HG02610 (cell line): ENCODE measurements at regions not wholly inside any gene's neighbourhood (a gene's known extent, or its start where the extent isn't known, plus 50 kb on each side); places are given as distances from the start of the nearest gene placed in this dataset.

Source experiments
- ATAC-seq: cut with Tn5 transposase; IDR thresholded peaks from one replicate; pipeline ENCODE4 v1.9.1; 2021; ENCODE audit warnings: mild to moderate bottlenecking, moderate library complexity; ENCODE audit not compliant: unreplicated experiment

DNA sequence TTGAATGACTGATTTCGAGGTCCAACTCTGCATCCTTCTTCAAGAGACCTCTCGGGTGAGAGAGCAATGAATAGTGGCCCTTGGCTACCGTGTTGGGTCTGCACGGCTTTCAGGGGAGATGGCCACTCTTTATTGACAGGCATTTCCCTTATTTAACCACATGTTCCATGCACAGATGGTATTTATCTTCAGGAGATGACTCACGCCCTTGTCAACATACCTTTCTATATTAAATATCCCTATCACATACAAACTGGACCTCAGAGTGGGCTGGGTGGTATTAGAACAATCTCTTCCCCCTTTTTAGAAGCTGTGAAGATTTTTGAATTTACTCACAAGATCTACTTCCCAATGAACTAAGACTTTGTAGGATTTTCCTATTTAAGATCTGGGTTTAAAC, 109.6 kb upstream of the CDC42EP3 start:
- ATAC-seq, result no peak

DNA sequence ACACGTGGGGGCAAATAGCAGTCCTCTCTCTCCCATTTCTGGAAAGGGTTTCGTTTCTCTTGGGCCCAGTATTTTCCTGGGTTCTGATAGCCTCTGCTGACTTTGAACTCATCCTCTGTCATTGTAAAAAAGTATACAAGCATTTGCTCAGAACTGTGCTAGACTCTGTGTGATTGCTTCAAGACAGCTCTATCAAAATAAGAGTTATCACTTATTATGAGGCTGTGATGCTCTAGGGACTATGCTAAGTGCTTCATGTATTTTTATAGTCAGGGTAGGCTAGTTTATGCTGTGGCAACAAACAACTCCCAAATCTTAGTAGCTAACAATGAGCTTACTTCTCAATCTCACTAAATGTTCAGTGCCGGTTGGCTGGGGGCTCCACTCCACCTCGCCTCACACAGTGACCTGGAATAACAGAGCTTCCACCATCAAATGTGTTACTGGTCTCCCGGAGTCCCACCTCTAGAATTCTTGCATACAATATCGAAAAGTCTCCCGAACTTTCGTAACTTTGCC, 110.8 kb upstream of the CDC42EP3 start:
- no peak for ATAC-seq

DNA sequence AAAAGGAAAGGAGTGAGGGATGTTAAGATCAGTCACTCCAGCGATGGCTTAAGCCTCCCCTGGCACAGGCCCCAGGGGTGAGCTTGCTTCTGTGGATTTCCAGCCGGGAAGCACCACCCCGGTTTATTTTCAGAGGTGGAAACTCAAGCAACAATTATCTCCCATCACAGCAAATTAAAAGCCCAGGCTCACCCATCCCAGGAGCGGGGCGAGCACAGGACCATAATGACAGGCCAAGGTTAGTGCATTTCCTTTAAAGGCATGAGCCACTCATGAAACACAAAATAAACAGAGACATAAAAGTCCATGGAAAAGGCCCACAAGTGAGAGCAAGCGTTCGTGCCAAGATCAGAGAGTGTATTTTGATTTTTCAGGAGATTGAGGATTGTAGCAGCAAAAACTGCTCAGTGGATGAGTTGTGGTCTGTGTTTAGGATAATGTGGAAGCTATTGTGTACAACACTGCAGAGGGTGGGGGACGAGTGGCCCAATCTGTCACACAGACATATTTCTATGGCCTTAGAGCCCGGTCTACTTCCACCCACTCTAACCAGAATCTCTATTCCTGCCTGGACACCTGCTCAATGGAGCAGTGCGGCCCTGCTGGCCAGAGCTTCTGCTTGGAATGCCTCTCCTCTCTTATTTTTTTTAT, 111.4 kb upstream of the CDC42EP3 start:
- no peak for ATAC-seq

DNA sequence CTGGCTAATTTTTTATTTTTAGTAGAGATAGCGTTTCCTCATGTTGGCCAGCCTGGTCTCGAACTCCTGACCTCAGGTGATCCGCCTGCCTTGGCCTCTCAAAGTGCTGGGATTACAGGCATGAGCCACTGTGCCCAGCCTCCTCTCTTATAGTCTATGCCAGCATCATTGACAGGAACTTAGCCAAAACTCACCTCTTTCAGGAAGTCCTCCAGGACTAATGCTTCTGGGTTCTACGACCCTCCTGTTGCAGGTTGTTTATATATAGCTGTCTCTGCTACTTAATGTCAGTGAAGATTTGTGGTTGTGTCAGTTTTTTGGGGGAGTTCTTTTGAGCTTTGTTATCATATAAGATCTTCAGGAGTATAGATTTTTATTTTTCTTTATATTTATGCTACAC, 112.1 kb upstream of the CDC42EP3 start:
- ATAC-seq, result no peak

DNA sequence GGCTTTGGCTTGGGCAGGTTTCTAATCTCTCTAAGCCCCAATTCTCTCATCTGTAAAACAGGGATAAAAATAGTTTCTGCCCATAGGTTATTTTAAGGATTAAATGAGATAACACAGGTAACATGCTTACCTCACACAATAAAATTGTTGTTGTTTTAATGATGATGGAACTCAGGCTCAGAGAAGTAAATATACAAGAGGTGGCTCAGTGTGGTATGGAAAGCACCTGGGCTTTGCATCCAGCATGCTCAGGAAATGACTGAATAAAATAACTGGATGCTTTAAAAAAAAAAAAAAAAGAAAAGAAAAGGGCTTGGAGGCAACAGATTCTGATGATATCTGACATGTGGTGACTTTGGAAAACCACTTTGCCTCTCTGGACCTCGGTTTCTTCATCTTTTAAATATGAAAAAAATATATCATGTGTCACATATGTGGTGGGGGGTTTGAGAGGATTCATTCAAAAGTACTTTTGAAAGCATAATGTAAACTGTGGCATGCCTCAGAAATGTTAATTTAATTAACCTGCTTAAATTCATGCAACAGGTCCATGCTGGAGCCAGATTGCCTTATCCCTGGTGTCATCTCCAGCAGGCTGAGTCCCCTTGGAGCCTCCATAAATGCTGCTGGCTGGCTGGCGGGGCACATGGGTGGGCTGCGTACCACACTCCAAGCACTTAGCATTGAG, 112.8 kb upstream of the CDC42EP3 start:
- no peak for ATAC-seq

DNA sequence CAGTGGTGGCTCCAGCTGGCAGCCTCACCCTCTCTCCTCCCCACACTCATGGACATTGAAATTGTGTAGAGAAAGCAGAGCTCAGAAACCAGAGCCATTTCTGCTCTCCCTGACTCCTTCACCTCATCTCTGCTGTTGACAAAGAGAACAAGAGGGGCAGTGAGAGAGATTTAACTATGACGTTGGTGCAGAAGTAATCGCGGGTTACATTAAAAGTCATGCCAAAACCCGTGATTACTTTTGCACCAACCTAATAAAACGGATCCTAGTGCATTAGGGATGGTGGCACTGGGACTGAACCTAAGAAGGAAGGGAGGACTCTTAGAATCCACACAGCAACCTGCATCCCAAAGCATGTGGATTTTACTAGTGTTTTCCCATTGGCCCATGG, 113.3 kb upstream of the CDC42EP3 start:
- no peak for ATAC-seq

DNA sequence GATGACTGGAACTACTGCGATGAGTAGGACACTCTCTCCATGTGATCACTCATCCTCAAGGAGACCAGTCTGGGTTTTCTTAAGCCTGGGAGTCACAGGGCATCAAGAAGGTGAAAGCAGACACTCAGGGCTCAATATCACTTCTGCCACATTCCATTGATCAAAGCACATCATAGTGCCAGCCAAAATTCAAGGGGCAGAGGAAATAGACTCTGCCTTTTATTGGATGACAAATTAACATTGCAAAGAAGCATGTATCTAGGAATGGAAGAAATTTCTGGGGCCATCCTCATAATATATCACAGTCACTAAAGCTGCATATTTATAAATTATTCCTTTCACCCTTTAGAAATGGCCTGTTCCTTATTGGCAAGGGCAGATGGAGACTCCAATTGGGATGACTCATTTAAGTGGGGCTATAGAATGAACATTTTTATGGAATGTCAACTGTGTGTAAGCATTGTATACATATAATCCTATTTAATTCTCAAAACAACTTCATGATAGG, 114.8 kb upstream of the CDC42EP3 start:
- ATAC-seq, result no peak

DNA sequence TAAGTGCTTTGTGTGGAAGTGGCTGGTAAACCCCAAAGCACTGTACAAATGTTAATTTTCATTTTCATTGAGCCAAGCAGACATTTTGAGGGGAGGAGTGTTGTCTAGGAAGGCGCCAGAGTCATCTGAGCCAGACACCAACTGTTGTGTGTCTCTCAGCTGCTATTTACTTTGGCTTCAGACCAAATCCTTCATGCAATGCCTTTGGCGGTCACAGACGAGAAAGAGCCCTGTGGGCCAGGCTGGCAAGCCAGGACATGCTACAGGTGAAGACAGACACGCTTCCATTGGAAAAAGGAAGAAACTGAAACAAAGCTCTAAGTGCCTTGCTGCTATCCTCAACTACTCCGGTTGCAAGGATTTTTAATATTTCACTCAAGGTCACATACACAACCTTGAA, 115.4 kb upstream of the CDC42EP3 start:
- ATAC-seq, result no peak

DNA sequence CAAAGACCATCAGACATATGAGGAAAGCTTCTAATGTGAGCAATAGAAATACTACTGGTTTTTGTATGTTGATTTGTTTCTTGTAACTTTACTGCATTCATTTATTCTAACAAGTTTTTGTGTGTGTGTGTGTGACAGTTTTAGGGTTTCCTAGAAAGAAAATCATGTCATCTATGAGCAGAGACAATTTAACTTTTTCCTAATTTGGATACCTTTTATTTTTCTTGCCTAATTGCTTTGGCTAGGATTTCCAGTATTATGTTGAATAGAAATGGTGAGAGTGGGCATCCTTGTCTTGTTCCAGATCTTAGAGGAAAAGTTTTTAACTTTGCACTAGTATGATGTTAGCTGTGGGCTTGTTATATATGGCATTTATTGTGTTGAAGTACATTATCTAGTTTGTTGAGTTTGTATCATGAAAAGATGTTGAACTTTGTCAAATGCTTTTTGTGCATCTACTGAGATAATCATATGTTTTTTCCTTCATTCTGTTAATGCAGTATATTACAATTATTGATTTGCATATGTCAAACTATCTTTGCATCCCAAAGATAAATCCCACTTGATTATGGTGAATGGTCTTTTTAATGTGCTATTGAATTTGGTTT, 117.3 kb upstream of the CDC42EP3 start:
- ATAC-seq, result no peak

DNA sequence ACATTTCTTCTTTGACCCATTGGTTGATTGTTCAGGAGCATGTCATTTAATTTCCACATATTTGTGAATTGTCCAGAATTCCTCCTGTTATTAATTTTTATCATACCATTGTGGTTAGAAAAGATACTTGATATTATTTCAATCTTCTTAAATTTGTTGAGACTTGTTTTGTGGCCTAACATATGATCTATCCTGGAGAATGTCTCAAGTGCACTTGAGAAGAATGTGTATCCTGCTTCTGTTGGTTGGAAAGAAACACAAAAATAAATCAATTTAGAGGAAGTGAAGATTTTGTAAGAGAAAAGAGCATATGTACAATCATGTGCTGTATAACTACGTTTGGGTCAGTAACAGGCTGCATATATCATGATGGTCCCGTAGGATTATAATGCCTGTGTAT, 118.6 kb upstream of the CDC42EP3 start:
- ATAC-seq, result no peak

DNA sequence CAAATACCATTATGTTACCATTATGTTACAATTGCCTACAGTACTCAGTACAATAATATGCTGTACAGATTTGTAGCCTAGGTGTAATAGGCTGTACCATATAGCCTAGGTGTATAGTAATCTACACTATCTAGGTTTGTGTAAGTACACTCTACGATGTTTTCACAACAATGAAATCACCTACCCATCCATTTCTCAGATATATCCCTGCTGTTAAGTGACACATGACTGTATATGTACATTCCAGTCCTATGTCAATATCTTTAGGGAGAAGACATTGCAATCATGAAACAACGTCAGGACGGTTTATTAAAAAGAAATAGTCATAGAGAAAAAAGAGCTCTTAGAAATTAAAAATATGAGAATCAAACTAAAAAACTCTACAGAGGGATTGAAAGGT, 119.0 kb upstream of the CDC42EP3 start:
- no peak for ATAC-seq

DNA sequence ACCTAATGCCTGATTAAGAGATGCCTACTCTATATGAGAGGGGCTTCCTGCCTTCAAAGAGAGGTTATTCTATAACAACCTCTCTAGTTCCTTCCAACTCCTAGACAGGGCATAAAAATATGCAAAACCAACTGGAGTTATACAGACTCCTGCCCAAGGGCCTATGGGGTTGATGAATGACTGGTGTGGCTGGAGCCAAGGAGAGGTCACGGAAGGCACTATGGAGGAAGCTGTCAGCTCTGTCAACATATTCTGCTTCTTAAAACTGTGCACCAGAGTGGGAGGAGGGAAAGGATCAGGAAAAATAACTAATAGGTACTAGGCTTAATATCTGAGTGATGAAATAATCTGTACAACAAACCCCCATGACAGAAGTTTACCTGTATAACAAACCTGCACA, 120.9 kb upstream of the CDC42EP3 start:
- no peak for ATAC-seq

DNA sequence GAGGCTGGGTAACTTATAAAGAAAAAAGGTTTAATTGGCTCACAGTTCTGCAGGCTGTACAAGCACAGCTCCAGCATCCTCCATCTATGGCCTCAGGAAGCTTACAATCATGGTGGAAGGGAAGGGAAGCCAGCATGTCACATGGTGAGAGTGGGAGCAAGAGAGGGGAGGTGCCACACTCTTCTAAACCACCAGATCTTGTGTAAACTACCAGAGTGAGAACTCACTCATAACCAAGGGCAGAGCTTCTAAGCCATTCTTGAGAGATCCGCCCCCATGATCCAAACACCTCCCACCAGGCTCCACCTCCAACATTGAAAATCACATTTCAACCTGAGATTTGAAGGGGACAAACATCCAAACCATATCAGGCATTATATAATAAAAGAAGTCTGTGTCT, 121.6 kb upstream of the CDC42EP3 start:
- ATAC-seq, result no peak

DNA sequence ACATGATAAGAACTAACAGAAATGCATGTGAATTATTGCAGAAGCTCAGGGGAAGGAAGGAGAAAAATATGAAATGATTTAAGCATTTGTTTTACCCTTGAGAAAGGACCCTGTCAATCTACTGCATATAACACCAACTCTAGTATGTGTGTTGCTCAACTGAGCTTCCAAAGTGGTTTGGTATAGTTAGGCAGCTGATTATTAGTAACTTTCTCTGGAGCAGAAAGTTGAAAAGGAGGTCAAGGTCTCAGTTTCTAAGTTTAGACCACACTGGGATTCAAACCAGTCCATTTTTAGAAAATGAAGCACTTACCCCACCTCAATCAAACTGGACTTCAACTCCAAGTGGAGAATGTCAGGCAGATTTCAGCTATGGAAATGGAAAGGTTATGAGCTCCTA, 123.3 kb upstream of the CDC42EP3 start:
- no peak for ATAC-seq

DNA sequence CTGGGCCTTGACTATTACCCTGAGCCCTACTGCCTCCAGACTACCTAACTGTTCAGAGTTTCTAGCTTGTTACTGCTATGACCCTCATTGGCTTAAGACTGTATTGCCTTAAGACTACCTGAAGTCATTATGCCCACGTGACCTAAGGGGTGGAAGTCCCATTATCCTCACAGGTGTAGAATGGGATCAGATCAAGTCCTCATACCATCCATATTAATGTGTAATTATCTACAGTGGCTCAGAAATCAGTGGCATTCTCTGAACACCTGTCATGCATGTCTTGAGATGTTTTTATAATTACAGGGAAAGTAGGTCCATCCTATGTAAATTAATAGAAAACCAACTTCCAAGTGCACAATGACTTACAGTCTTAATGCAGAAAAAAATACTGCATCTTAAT, 124.0 kb upstream of the CDC42EP3 start:
- no peak for ATAC-seq

DNA sequence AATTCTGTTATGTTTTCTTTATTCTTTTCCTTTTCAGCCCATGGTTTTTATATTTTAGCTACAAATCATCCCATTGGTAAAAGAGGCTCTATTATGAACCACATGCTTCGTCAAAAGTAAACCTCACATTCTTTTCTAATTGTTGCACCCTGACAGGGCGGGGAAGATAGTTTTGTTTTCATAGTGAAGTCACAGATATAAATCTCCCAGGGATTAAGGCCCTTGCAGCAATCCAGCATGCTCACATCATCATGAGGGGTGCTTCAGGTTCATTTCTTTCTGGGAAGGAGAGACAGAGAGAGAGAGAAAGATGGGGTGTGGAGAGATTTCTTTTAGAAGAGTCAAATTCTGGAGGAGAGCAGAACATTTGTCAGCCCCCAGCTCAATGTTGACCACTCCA, 124.5 kb upstream of the CDC42EP3 start:
- no peak for ATAC-seq

DNA sequence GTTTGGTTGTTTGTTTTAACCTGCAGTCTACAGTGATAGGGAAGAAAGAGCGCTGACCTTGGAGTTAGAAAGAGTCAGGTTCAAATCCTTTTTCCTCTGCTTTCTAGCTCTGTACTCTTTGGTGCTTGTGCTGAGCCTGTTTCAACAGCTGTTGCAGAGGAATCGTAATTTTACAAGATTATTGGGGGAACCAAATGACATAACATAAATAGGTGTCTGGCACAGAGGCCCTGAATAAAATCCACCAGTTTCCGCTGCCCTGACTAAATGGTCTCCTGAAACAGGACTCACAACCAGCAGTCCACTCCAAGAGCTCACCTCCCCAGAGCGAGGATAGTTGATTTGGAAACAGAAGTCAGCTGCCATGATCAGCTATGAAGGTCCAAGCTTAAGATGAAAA, 125.0 kb upstream of the CDC42EP3 start:
- no peak for ATAC-seq

DNA sequence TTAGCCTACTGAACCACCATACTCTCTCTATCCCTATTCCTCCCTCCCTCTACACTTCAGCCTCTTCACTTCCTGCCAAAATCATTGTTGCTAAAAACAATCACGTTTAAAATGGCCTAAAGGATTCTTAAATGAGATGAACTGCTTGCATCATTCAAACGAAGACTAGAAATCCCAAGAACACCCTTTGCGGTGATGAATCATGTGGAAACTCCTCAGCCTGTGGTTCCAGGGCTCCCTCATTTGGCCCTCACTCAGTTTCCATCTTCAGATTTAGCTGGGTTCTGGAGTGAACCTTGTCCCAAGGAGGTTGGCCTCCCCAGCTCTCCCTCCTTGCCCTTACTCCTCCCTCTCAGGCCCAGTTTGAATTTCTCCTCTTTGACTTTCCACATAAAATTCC, 125.6 kb upstream of the CDC42EP3 start:
- ATAC-seq, result no peak

DNA sequence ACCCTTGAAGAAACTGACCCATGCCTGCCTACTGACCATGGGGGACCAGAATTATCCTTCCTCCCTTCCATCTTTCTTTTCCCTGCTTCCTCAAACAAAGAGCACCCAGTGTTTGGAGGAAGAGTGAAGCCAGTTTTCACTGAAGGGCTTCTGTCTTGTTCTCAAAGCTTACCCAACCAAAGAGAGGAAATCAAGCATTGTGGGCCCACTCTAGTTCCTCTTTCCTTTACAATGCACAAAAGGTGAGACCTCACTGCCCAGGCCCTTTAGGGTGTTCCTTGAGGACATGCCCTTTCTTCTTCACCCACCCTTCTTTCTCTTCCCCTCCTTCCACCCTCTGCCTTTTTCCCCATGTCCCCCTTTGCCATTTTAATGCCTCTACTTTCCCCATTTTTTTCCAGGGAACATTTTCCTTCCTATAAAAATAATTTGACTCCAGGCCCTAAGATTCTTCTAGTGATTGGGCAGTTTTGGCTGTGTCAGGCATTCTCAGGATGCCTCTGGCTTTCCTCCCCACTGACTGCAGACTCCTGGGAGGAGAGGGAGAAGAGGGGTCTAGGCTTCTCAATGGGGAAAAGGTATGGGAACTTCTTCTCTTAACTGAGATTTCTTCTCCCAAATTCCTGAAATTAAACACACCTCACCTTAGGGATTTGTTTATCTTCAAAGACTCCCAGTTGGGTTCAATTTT, 126.6 kb upstream of the RMDN2 start:
- no peak for ATAC-seq

DNA sequence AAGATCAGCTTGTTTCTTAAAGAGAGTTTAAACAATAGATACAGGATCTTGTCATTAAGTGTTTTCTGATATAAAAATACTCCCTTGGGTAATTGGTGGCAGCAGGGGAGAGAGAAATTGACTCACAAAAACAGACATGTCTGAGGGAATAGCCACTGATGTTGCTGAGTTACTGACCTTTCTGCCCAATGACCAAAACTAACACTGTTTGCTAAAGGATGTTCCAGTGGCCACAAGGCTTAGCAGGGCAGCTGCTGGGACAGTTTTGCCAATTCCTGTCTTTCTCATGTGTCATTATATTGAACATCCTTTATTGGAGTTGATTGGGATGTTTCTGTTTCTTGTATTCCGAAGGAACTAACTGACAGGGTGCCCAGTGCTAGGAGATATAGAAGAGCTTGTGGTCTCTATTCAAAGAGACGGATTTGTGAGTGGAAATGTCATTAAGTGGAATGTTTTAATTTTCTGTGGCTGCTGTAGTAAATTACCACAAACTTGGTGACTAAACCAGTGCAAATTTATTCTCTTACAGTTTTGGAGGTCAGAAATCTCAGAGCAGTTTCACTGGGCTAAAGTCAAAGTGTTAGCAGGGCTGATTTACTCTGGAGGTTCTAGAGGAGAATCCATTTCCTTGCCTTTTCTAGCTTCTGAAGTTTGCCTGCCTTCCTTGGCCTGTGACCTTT, 124.8 kb upstream of the RMDN2 start:
- no peak for ATAC-seq

DNA sequence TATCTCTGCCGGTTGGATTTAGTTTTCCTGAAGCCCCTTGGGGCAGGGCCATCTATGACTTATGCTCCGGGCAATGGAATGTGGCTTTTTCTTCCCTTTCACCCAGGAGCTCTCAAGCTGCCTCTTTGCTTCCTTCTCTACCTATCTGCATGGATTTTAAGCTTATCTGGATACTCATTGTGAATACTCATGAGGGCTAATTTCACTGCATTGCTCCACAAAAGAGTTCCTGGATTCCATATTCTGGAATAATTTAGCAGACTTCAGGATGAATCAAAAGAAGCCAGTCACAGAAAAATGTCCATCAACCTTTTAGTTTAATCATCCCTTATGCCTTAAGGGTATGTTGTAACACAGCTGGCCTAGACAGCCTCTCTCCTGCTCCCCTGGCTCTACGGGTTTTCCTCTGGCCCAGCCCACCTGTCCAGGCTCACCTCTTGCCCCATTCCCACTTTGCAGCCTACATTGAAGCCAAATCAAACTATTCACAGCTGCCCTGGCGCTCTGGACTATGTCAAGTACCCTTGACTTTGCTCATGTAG, 122.8 kb upstream of the RMDN2 start:
- no peak for ATAC-seq
